Esophagus muscularis mucosa (tissue), 4 donors: ENCODE measurements at regions not wholly inside any gene's neighbourhood (a gene's known extent, or its start where the extent isn't known, plus 50 kb on each side); places are given as distances from the start of the nearest gene placed in this dataset.

ENCODE experiments used
- CTCF ChIP-seq, 3 experiments: fragments of 200-600 bp in 2 of 3; fragments of 450-650 bp in 1 of 3; sonication (generic) in 2 of 3; IDR thresholded peaks; one replicate each; pipeline ENCODE4 v1.5.1; 2017 to 2019; ENCODE audit warnings: antibody characterized with exemption in 3 of 3, mild to moderate bottlenecking in 2 of 3, moderate library complexity in 1 of 3
- EP300 ChIP-seq: sonication (generic); formaldehyde crosslinking; IDR thresholded peaks from one replicate; pipeline ENCODE4 v1.6.1; 2017; ENCODE audit warnings: antibody characterized with exemption
- POLR2A ChIP-seq: fragments of 450-650 bp; IDR thresholded peaks from one replicate; pipeline ENCODE4 v1.6.1; 2017; ENCODE audit warnings: antibody characterized with exemption, moderate library complexity, mild to moderate bottlenecking, low read depth
- POLR2AphosphoS5 ChIP-seq, 2 donors: sonication (generic); formaldehyde crosslinking; IDR thresholded peaks; one replicate each; pipeline ENCODE4 v1.6.1; 2017; ENCODE audit warnings: antibody characterized with exemption in 2 of 2

GRCh38 chr7:14988941-14989340, 86.4 kb upstream of the DGKB start:
- TF ChIP-seq CTCF (IDR thresholded peaks at IDR 0.05) (no peak), POLR2AphosphoS5 (IDR thresholded peaks at IDR 0.05) (no peak), POLR2A (no peak), EP300 (no peak)
